ENCODE measurements at regions not wholly inside any gene's neighbourhood (a gene's known extent, or its start where the extent isn't known, plus 50 kb on each side); places are given as distances from the start of the nearest gene placed in this dataset.

- no peak for DNase-seq (ENCODE audit: low read depth)
- H3K4me3 ChIP-seq (ENCODE audit: low read depth, low read length), result no peak overlapping the region
- TF ChIP-seq CTCF (IDR thresholded peaks at IDR 0.05; ENCODE audit: control insufficient read depth, extremely low read depth, insufficient read depth), result no peak
Measured at GRCh38 chr6:120010075-120010474, 660.5 kb upstream of the MAN1A1 start.

- no peak for DNase-seq (ENCODE audit: low read depth)
- no peak for TF ChIP-seq CTCF (IDR thresholded peaks at IDR 0.05; ENCODE audit: control insufficient read depth, extremely low read depth, insufficient read depth)
- no peak overlapping the region for H3K4me3 ChIP-seq (ENCODE audit: low read depth, low read length)
Measured at GRCh38 chr6:120005292-120005976, 655.9 kb upstream of the MAN1A1 start.

DNA sequence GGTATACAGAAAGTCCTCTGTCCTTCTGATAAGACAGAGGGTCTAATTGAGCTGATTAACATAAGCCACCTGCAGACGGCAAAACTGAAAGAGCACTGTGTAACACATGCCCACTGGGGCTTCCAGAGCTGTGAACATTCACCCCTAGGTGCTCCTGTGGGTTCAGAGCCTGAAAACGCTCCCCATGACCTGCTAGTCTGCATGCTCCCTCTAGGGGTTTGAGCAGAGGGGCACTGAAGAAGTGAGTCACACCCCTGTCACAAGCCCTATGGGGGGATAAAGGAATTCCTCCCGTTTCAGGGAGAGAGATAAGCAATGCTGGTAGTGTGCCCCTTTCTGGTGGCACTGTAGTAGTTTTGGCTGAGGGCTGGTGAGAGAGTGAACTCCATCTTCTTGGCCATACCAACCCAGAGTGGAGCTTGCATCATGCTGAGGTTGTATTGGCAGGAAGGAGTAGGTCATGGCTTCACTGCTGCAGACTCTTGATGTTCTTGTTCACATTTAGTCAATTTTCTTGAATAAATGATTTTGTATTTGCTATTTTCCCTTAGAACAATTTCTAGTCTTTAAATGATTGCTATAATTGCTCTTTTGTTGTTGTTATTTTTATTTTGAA is 637.5 kb upstream of the MAN1A1 start:
- H3K4me3 ChIP-seq (ENCODE audit: low read depth, low read length), result no peak overlapping the region
- TF ChIP-seq CTCF (IDR thresholded peaks at IDR 0.05; ENCODE audit: control insufficient read depth, extremely low read depth, insufficient read depth), result no peak
- DNase-seq (ENCODE audit: low read depth), result no peak

GRCh38 chr6:119985952-119986736 is 636.6 kb upstream of the MAN1A1 start:
- H3K4me3 ChIP-seq (ENCODE audit: low read depth, low read length), result no peak overlapping the region
- no peak for DNase-seq (ENCODE audit: low read depth)
- TF ChIP-seq CTCF (IDR thresholded peaks at IDR 0.05; ENCODE audit: control insufficient read depth, extremely low read depth, insufficient read depth), result no peak

DNA sequence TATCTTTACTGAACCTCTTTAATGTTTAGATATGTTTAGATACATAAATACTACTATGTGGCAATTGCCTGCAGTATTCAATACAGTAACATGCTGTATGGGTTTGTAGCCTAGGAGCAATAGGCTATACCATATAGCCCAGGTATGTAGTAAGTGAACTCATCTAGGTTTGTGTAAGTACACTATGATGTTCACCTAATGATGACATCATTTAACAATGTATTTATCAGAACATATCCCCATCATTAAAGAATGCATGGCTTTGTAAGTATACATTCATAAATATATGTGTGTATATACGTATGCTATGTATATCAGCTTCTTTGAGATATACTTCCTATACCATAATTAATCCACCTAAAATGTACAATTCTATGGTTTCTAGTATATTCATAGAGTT is 631.2 kb upstream of the MAN1A1 start:
- no peak for DNase-seq (ENCODE audit: low read depth)
- no peak for TF ChIP-seq CTCF (IDR thresholded peaks at IDR 0.05; ENCODE audit: control insufficient read depth, extremely low read depth, insufficient read depth)
- no peak overlapping the region for H3K4me3 ChIP-seq (ENCODE audit: low read depth, low read length)

- DNase-seq (ENCODE audit: low read depth), result no peak
- H3K4me3 ChIP-seq (ENCODE audit: low read depth, low read length), result no peak overlapping the region
- peak; percentile 18; the same call in 1 of the 2 replicates for TF ChIP-seq CTCF (IDR thresholded peaks at IDR 0.05; ENCODE audit: control insufficient read depth, extremely low read depth, insufficient read depth)
Measured at GRCh38 chr6:119979862-119980261, 630.3 kb upstream of the MAN1A1 start.

All from LNCaP clone FGC (cell line).